ENCODE measurements at regions not wholly inside any gene's neighbourhood (a gene's known extent, or its start where the extent isn't known, plus 50 kb on each side); places are given as distances from the start of the nearest gene placed in this dataset.
A peak's percentile ranks its signal among the peaks of the same experiment; 100 is the strongest.

DNA sequence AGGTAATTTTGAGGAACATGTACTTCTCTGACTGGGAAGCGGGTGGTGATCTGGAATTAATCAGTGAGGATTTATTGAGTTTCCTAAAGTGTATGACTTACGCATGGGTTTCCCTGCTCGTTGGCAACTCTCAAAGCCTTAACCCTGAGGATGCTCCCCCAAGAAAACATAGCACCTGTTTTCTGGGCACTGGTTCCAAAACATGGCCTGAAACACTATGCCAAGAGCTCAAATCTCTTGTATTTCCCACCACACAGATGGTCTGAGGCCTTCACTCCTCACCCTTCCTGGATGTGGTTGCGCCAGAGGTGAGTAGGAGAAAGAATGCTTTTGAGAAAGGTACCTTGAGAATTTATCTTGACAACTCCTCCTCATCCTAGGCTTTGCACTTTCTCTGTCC lies 250.4 kb downstream of the FZD1 start:
- TF ChIP-seq CTCF (IDR thresholded peaks at IDR 0.05; ENCODE audit: insufficient read depth, low read depth, low read length) = no peak
- H3K4me3 ChIP-seq (ENCODE audit: low read depth, low read length) = no peak overlapping the region
- DNase-seq (ENCODE audit: low read depth) = no peak

- no peak for DNase-seq (ENCODE audit: low read depth)
- no peak for TF ChIP-seq CTCF (IDR thresholded peaks at IDR 0.05; ENCODE audit: insufficient read depth, low read depth, low read length)
- no peak overlapping the region for H3K4me3 ChIP-seq (ENCODE audit: low read depth, low read length)
Measured at GRCh38 chr7:91515961-91516360, 251.7 kb downstream of the FZD1 start.

DNA sequence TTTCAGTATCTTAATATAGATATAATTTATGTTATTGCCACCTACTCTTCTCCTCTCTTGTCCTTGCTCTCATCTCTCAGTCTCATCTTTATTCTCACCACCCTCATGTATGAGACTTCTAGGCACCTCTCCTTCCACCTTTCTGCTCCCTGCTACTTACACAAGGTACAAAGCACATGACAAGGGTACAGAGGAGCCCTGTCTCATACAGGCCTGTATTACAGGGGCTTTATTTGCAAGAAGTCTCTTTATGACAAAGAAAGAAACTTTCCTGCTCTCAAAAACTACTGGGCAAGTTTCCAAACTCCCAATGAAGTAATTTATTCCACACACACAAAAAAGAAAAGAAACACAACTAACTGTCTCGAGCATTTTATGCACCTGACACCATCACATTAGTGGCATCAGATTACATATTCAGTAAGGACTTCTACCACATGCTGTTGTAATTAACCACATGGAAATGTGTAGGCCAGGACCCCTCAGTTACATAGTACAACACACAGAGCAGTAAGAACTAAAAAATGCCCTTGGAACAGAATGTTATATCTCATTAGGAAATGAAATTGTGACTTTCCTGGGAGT lies 253.1 kb downstream of the FZD1 start:
- no peak for TF ChIP-seq CTCF (IDR thresholded peaks at IDR 0.05; ENCODE audit: insufficient read depth, low read depth, low read length)
- DNase-seq (ENCODE audit: low read depth) = no peak
- no peak overlapping the region for H3K4me3 ChIP-seq (ENCODE audit: low read depth, low read length)

DNA sequence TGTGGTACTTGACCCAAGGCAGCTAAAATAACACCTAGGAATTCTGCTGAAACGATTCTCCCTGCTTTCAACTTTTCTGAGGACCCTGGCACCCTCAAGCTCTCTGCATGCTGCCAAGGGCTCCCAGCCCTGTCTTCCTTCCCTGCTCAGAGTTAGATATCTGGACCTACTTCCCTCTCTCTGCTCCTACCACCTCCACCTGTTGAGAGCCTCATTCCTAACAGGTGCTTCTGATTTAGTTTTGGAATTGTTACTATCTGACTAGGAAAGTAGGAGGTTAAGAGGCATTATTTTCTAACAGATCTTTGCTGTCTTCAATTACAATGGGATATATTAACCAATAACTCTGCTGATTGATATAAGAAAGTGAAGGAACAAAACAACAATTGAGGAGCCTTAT lies 253.8 kb downstream of the FZD1 start:
- DNase-seq (ENCODE audit: low read depth) = no peak
- no peak overlapping the region for H3K4me3 ChIP-seq (ENCODE audit: low read depth, low read length)
- no peak for TF ChIP-seq CTCF (IDR thresholded peaks at IDR 0.05; ENCODE audit: insufficient read depth, low read depth, low read length)

- peak; percentile 11 for DNase-seq (ENCODE audit: low read depth)
- H3K4me3 ChIP-seq (ENCODE audit: low read depth, low read length) = no peak overlapping the region
- no peak for TF ChIP-seq CTCF (IDR thresholded peaks at IDR 0.05; ENCODE audit: insufficient read depth, low read depth, low read length)
Measured at GRCh38 chr7:91519241-91520158, 255.3 kb downstream of the FZD1 start.

DNA sequence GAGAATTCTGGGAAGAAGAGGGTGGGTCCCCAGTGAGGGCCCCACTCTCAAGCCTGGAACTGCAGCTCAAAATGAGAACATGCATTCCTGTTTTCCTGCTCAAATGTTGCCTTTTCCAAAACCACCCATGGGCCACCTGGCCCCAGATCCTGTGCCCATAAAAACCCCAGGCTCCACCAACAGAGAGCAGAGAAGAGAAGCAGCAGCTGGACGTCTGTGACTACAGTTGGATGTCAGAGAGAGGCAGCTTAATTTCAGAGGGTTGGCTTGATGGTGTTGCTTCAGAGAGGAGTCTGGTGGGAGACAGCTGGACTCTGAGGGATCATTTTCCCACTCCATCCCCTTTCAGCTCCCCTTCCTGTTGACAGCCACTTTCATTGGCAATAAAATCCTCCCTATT lies 256.4 kb downstream of the FZD1 start:
- DNase-seq (ENCODE audit: low read depth) = no peak
- no peak for TF ChIP-seq CTCF (IDR thresholded peaks at IDR 0.05; ENCODE audit: insufficient read depth, low read depth, low read length)
- no peak overlapping the region for H3K4me3 ChIP-seq (ENCODE audit: low read depth, low read length)
